ENCODE measurements at regions not wholly inside any gene's neighbourhood (a gene's known extent, or its start where the extent isn't known, plus 50 kb on each side); places are given as distances from the start of the nearest gene placed in this dataset.

DNA sequence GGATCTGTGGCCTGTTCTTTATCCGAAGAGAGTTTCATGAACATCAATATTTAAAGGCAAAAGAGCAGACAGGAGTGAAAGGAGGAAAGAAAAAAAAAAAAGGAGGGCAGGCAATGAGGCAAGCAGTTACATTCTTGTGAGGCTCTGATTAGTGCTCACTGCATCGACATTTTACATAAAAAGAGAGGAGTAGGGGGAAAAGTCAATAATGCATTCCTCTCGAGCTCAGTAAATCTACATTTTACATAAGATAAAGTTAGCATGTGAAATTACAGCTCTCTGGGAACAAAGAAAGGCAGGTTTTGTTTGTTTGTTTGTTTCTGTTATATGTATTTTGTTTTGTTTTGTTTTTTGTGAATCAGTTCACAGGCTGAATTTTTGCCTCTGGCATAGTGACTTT lies 187.1 kb upstream of the ARL4C start:
- TF ChIP-seq, protein P1, sequence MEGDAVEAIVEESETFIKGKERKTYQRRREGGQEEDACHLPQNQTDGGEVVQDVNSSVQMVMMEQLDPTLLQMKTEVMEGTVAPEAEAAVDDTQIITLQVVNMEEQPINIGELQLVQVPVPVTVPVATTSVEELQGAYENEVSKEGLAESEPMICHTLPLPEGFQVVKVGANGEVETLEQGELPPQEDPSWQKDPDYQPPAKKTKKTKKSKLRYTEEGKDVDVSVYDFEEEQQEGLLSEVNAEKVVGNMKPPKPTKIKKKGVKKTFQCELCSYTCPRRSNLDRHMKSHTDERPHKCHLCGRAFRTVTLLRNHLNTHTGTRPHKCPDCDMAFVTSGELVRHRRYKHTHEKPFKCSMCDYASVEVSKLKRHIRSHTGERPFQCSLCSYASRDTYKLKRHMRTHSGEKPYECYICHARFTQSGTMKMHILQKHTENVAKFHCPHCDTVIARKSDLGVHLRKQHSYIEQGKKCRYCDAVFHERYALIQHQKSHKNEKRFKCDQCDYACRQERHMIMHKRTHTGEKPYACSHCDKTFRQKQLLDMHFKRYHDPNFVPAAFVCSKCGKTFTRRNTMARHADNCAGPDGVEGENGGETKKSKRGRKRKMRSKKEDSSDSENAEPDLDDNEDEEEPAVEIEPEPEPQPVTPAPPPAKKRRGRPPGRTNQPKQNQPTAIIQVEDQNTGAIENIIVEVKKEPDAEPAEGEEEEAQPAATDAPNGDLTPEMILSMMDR (IDR thresholded peaks at IDR 0.05): no peak
- no peak for TF ChIP-seq POLR2AphosphoS5 (IDR thresholded peaks at IDR 0.05)

All from transverse colon (tissue), 4 donors.